ENCODE measurements at regions not wholly inside any gene's neighbourhood (a gene's known extent, or its start where the extent isn't known, plus 50 kb on each side); places are given as distances from the start of the nearest gene placed in this dataset.

DNA sequence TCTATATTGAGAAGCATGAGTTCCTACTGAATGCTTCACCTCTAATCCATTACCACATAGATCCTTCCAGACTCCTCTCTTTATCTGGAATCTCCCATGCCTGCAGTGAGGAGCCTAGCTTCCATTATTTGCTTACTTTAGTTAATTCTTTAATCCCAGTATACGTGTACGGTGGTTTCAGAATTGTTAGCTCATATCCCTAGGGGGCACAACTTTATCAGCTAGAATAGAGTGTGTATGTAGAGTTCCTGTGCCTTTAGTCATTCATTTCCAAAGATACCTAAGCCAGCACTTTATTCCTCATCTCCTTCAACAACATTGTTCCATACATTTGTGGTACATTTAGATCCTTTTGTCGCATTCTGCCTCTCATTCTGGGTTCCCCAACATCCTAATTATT is 226.0 kb downstream of the TJP1 start:
- no peak overlapping the region for H4K5ac ChIP-seq (ENCODE audit: insufficient read length, low read depth, low read length)
- H3K4ac ChIP-seq (replicated peaks; ENCODE audit: insufficient read length, low read depth, low read length), result no peak overlapping the region
- no peak overlapping the region for H3K23ac ChIP-seq (ENCODE audit: insufficient read length)
- H3K4me2 ChIP-seq (ENCODE audit: insufficient read depth in 1 of 2, low read depth in 2 of 2, low read length in 2 of 2), result no peak overlapping the region
- H4K20me1 ChIP-seq (replicated peaks in 1 of 2; ENCODE audit: control insufficient read depth in 1 of 2, insufficient read depth in 2 of 2, low read length in 2 of 2), result no peaks in the 10 kb centered on the region
- no peak for DNase-seq (ENCODE audit: low read depth in 1 of 2, low spot score in 2 of 2)
- H3K9ac ChIP-seq (replicated peaks in 1 of 4; ENCODE audit: extremely low read depth in 1 of 4, low read depth in 3 of 4, low read length in 3 of 4), result no peak overlapping the region
- H3K9me3 ChIP-seq (ENCODE audit: insufficient read depth in 2 of 2, low read depth in 1 of 2, low read length in 1 of 2), result no peaks in the 10 kb centered on the region
- no peak overlapping the region for H2BK12ac ChIP-seq (ENCODE audit: low read depth, low read length)
- H3K56ac ChIP-seq (replicated peaks; ENCODE audit: insufficient read length, low read depth, low read length), result no peak overlapping the region
- no peaks in the 10 kb centered on the region for H3K36me3 ChIP-seq (ENCODE audit: control insufficient read depth in 2 of 4, insufficient read depth in 4 of 4, low read length in 3 of 4)
- no peak overlapping the region for H2BK5ac ChIP-seq (ENCODE audit: low read depth, low read length)
- CTCF ChIA-PET (ENCODE audit: partially characterized antibody), result interaction anchor here (0.9 to 2.0 kb wide), 2 partner anchors 14 to 20 kb away, joined by 3 to 8 read pairs; no protein-coding TSS in a partner anchor
- H2BK15ac ChIP-seq (ENCODE audit: low read length), result no peak overlapping the region
- H2AFZ ChIP-seq (ENCODE audit: low read length), result no peak overlapping the region
- H3K79me1 ChIP-seq (ENCODE audit: low read depth, low read length), result no peaks in the 10 kb centered on the region
- no peak overlapping the region for H2BK120ac ChIP-seq (replicated peaks; ENCODE audit: low read depth, low read length)
- H2AK5ac ChIP-seq (ENCODE audit: low read depth, low read length), result no peak overlapping the region
- H4K91ac ChIP-seq (replicated peaks; ENCODE audit: insufficient read length, low read length), result no peak overlapping the region
- H3K18ac ChIP-seq (ENCODE audit: extremely low read depth, low read length), result no peak overlapping the region
- no peak overlapping the region for H3K4me3 ChIP-seq (ENCODE audit: extremely low read depth in 1 of 4, insufficient read depth in 2 of 4, low read depth in 3 of 4, low read length in 4 of 4)
- no peaks in the 10 kb centered on the region for H3K27me3 ChIP-seq (replicated peaks in 1 of 4; ENCODE audit: control insufficient read depth in 3 of 4, extremely low read depth in 1 of 4, insufficient read depth in 3 of 4, low read length in 3 of 4)
- WGBS, 2 experiments (ENCODE audit: extremely low coverage in 1 of 2, insufficient coverage in 1 of 2, insufficient read length in 1 of 2, insufficient replicate concordance in 2 of 2, low coverage in 1 of 2, low lambda C conversion rate in 2 of 2, missing lambda C conversion rate in 1 of 2), result 92% methylated on average over 3 of the region's 3 CpGs; no CpG with 5 or more reads in 1 of the 2 experiments
- H3K4me1 ChIP-seq (replicated peaks in 1 of 4; ENCODE audit: control insufficient read depth in 3 of 4, insufficient read depth in 4 of 4, low read length in 3 of 4), result peaks cover 0 to 5% (median 0%) of the 10 kb centered on the region in 4 experiments; a peak in 1 of 7 replicates
- H3K23me2 ChIP-seq (ENCODE audit: low read depth, low read length), result no peaks in the 10 kb centered on the region
- H3K14ac ChIP-seq (ENCODE audit: insufficient read length), result no peak overlapping the region
- H3K79me2 ChIP-seq (ENCODE audit: control insufficient read depth in 1 of 2, insufficient read depth in 2 of 2, low read length in 2 of 2), result no peaks in the 10 kb centered on the region
- POLR2A ChIA-PET (ENCODE audit: partially characterized antibody), result interaction anchor here (0.6 kb wide), 1 partner anchor 173 kb away, joined by 3 read pairs; no protein-coding TSS in a partner anchor
- no peak overlapping the region for H2BK20ac ChIP-seq (ENCODE audit: low read length)
- H3K27ac ChIP-seq (ENCODE audit: low read depth, low read length), result no peak overlapping the region
- no peak overlapping the region for H4K8ac ChIP-seq (ENCODE audit: extremely low read depth, insufficient read depth, low read length)
- FAIRE-seq, result no peak
- no peak for TF ChIP-seq HDAC6 (IDR thresholded peaks at IDR 0.05; ENCODE audit: low read depth, low read length)
- TF ChIP-seq PHF8 (conservative IDR thresholded peaks at IDR 0.05; ENCODE audit: low read depth, low read length), result no peak
- no peak for TF ChIP-seq CREB1 (IDR thresholded peaks at IDR 0.05)
- TF ChIP-seq, protein P1, sequence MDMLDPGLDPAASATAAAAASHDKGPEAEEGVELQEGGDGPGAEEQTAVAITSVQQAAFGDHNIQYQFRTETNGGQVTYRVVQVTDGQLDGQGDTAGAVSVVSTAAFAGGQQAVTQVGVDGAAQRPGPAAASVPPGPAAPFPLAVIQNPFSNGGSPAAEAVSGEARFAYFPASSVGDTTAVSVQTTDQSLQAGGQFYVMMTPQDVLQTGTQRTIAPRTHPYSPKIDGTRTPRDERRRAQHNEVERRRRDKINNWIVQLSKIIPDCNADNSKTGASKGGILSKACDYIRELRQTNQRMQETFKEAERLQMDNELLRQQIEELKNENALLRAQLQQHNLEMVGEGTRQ (IDR thresholded peaks at IDR 0.05; ENCODE audit: low read length), result no peak
- TF ChIP-seq JUND (IDR thresholded peaks at IDR 0.05; ENCODE audit: low read length), result no peak
- no peak for TF ChIP-seq EZH2 (IDR thresholded peaks at IDR 0.05; ENCODE audit: low read depth, low read length, severe bottlenecking)
- TF ChIP-seq CTBP2 (IDR thresholded peaks at IDR 0.05; ENCODE audit: borderline replicate concordance, insufficient read depth, insufficient read length, low read length), result no peak

All from H1 (cell line).